Hindlimb muscle (tissue), 1 donor: ENCODE measurements at regions not wholly inside any gene's neighbourhood (a gene's known extent, or its start where the extent isn't known, plus 50 kb on each side); places are given as distances from the start of the nearest gene placed in this dataset.

ENCODE experiments used
- DNase-seq: peaks from one replicate; pipeline ENCODE4 v3.0.0-alpha.2; 2013

DNA sequence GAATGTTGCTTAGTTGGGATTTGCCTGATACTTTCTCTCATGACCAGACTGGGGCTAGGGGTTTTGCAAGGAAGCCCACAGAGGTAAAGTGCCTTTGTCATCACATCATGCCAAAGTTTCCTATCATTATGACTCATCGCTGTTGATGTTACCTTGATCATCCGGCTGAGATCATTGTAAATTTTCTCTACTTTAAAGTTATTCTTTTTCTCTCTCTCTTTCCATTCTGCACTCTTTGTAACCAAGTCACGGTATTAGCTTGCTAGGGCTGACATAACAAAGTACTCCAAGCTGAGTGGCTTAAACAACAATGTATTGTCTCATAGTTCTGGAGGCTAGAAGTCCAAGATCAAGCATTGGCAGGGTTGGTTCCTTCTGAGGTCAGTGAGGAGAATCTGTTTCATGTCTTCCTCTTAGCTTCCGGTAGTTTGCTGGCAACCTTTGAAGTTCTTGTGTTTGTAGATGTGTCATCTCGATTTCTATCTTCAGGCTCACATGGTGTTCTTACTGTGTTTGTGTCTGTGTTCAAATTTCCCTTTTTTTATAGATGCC, 113.0 kb downstream of the DTHD1 start:
- no peak for DNase-seq

DNA sequence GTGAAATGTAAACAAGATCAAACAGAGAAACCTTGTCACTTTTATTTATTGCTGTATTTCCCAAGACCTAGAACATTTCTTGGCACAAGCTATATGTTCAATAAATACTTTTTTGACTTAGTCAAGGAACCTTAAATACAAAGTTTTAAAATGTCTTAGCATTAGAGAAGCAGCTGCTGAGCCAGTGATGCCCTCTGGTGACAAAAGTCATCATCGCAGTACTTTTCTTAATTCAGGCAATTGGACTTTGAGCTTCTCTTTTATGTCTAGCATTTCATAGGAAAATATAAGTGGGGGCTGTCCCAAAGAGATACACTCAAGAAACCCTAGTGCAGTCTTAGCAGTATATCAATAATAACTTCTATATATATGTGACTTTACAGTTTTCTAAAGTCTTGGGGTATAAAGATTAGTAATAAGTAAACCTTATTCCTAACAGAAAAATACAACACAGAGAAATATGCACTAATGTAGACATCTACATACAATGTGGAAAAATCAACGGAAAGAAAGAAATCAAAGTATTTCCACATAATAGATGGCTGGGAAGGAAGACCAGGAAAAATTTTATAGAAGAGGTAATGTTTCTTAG, 118.4 kb downstream of the DTHD1 start:
- DNase-seq = no peak

DNA sequence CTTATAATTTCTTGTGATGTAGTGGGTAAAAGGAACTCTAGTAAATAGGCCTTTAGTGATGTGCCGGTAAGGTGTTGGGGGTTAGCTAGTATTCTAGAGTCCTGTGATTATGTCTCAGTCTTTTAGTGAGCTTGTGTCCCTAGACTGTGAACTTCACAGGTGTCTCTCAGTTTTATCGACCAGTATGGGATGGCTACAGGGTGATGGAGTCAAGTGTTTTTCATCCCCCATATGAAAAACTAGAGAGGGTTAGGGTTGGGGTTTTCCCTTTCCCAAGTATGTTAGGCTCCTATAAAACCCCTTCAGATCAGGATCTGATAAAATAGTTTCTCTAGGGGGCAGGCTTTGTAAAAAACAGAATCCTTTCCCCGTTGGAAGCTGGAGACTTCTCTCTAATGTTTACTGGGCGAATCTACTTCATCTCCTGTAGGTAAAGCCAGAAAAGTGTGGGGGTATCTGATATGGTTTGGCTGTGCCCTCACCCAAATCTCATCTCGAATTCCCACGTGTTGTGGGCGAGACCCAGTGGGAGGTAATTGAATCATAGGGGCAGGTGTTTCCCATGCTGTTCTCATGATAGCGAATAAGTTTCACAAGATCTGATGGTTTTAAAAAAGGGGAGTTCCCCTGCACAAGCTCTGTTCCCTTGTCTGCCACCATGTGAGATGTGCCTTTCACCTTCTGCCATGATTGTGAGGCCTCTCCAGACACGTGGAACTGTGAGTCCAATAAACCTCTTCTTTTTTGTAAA, 120.8 kb downstream of the DTHD1 start:
- no peak for DNase-seq

DNA sequence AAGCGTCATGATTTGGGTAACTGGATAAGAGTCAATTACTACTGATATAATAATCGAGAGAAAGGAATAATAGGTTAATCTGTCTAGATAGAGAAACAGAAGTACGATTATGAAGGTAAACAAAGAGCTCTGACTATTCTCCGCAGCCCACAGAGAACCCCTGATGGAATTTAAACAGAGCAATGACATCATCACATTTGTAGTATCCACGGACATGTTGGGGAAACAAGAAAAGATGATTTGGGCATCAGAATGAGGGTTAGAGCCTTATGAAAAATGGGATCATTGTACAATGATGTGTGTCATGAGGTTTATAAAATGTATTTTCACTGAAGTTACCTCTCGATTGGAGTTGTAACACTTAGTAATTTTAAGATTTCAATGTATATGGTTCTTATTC, 129.9 kb downstream of the DTHD1 start:
- DNase-seq = no peak

DNA sequence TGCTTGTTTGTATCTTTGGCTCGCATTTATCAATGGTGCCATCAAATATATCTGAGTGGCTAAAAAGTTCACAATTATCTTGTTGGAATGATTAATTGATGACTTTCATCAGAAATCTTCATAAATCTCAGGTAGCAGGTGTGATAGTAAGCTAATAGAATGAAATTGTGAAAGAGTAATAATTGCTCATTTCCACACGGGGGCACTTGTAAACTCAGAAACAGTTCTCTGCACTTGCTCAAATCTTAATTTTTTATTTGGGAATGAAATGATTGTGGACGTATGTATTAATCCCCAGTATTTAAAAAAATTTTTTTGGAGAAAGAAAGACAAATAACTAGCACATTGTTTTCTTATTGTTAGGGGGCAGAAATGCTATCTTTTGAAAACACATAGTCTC, 132.8 kb downstream of the DTHD1 start:
- no peak for DNase-seq

DNA sequence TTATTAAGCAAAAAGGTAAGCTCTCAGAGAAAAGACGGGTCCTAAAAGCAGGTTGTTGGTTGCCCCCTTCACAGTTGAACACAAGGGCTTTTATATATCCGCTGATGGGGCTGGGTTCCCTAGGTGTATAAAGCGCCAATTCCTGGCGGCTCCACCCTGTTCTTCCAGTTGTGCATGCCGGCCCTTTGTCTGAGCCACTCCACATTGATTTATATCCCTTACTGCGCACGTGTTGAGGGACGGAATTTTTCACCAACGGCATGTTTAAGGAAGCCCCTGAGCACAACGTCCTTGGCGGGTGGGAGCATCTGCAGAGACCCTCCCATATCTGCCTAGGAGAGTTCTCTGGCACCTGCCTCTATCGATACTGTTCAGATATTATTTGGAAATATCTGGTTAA, 135.7 kb downstream of the DTHD1 start:
- no peak for DNase-seq

DNA sequence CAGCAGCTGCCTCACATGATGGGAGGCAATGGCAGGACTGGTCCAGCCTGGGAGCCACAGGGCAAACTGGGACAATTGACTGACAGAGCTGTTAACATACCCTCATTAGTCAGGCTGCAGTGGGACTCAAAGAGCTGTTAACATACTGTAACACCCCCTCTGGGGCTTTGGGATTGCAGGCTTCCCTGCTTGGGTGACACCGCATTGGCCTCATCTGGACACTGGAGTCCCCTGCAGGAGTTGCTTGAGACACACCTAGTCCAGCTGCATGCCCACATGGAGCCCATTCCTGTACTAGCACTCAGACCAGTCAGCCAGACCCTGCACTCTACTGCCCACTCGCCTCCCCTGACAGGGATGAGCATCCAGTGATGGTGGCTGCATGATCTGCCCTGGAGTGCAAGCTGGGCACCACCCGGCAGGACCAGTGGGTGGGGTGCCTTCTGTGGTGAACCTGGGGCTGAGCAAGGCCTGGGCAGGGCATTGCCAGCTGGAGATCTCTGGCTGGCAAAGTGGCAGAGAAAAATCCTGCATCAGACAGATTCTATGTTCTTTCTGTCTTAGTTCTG, 138.8 kb downstream of the DTHD1 start:
- no peak for DNase-seq

DNA sequence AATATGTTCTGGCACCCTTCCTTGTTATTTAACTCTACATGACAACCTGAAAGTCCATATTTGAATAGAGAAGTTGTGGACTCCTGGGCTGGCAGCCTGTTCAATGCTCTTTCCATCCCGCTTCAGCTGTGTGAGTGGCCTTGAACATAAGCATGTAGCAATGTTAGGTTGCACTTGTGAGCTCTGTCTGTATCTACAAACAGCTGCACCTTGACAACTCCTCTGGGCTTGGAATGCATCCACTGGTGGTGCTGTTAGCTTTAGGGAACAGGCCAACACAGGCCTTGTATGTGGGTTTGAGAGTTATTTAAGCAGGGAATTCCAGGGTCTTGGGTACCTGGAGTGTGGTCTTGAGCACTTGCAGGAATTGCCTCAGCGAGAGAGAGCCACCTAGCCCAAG, 141.2 kb downstream of the DTHD1 start:
- no peak for DNase-seq

DNA sequence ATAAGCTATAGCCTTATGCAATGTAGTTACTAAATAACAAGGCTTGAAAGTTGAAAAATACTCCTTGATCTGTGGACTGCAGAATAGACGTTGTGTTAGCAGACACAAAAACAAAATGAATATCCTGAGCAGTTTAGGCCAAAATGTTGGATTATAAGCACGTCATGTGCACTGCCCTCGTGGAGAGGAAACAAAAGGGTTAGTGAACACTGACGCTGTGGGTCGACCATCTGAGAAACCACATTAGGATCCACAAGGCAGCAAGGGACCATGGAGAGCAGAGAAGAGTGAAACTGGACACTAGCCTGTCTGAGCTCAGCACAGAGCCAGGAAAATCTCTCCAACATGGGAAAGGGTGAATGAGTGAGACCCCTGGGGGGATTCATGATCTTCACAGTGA, 145.3 kb downstream of the DTHD1 start:
- no peak for DNase-seq

DNA sequence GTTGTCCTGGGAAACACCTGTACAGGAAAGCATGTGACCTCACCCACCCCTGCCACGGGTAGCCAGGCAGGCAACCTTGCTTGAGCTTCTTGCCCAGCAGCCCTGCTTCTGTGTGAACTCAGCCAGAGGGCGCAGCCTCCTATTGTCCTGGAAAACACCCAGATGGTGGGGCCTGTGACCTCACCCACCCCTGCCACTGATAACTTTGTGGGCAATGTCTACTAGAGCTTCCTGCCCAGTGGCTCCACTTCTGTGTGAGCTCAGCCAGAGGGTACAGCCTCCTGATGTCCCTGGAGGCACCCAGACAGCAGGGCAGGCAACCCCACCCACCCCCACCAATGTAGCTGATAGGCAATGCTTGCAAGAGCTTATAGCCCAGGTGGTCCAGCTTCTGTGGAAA, 146.3 kb downstream of the DTHD1 start:
- DNase-seq = no peak

DNA sequence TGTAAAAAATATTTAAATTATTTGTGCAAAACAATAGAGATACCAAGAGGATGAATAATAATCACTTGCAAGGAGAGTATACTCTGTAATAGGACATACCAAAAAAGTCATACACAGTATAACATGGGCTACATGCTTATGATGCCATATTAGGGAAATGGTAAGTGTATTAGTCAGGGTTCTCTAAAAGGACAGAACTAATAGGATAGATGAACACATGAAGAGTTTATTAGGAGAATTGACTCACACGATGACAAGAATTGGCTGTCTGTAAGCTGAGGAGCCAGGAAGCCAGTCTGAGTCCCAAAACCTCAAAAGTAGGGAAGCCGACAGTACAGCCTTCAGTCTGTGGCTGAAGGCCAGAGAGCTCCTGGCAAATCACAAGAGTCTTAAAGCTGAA, 151.2 kb downstream of the DTHD1 start:
- no peak for DNase-seq

DNA sequence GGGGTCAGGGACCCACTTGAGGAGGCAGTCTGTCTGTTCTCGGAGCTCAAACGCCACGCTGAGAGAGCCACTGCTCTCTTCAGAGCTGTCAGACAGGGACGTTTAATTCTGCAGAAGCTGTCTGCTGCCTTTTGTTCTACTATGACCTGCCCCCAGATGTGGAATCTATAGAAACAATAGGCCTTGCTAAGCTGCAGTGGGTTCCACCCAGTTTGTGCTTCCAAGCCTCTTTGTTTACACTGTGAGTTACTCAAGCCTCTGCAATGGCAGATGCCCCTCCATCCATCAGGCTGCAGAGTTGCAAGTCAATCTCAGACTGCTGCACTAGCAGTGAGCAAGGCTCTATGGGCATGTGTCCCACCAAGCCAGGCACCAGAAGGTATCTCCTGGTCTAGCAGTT, 158.1 kb downstream of the DTHD1 start:
- DNase-seq = no peak

DNA sequence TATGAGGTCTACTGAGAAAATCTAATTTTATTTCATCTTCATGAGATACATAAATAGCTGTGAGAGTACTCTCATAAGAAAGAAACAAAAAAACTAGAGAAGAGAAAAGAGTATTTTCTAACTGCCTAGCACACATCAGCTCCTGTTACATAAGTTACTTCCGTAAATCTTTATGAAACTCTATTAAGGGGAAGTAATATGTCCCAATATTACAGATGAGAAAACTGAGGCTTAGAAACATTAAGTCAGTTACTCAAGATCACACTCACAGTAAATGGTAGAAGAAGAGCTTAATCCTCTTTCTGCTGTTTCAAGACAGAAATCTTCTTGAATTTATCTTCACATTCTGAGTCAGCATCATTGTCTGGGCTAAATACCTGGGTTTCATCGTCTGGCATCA, 164.1 kb downstream of the DTHD1 start:
- no peak for DNase-seq

DNA sequence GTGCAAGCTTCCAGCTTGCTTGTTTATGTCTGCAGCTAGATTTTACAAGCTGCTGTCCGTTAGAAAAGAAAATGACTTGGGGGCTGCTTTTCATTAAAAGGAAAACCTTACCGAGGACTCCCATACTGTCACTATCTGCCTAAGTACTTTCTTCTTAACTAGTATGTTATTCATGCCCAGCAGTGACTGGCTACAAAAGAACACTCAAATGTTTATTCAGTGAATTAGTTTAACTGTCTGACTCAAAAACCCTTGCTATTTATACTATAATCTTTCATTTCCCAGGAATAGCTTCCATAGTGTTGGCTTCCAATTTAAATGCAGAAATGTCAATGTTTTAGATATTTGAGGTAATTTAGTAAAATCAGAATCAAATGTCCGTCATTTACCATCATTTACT, 164.9 kb downstream of the DTHD1 start:
- no peak for DNase-seq

DNA sequence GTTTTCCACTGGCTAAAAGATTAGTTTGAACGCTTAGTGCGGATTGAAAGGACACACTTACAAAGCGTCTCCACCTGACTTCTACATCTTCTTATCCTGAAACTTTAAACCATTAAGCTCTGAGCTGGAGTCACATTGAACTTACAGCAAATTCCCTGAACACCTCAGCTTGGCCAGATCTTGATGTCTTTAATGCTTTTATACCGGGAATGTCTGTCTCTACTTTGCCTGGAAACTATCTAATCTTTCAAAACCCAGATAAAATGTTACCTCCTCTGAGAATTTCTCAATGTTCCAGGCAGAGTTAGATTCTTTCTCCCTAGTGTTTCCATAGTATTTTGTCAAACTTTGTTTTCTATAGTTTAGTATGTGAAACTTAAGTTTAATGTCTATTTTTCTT, 179.9 kb downstream of the DTHD1 start:
- no peak for DNase-seq

DNA sequence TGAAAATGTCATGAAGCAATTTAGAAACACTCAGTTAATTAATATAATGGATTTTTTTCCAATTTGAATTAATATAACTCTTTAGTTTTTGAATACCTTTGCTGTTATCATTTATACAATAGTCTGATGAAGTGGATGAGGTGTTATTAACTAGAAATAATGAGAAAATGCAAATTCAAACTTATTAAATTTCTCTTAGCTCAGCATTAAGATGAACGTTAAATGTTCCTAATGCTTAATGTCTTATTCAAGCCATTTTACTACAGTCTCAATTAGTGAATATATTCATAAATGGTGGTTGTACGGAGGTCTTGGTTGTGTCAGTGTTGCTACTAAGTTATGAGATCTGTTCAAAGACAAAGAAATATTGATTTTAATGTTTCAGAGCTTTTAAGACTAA, 186.3 kb downstream of the DTHD1 start:
- no peak for DNase-seq

DNA sequence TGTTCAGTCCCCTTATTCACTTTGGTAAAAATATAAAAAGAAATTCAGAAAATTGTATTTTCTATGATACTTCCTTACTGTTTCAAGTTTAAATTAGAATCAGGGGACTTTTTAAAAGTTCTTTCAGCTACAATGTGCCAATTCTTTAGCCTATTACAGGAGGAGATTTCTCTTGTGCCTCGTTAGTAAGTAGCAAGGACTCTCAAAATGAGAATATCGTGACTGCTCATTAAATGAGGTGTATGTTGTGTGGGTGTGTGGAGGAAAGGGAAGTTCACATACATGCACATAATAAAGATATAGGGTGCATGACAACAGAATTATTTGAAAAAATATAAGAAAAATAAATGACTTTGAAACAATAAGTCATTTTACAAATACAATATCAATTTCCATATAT, 190.5 kb downstream of the DTHD1 start:
- no peak for DNase-seq

DNA sequence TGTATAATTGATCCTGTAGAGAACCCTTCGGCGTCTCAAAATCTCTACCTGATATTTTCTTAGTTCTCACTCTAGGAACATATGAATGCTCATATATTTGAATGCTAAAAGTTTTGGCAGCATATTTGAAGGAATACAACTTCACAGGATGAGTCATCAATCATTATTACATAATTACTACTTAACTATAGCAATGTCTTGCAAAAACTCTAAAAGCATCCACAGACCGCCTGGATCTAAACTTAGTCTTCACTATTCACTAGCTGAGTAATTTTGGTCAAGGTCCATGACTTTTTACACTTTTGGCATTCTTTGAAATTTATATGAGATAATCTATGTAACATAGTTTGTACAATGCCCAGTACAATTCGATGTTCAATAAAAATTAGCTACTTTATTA, 194.7 kb downstream of the DTHD1 start:
- DNase-seq = no peak

DNA sequence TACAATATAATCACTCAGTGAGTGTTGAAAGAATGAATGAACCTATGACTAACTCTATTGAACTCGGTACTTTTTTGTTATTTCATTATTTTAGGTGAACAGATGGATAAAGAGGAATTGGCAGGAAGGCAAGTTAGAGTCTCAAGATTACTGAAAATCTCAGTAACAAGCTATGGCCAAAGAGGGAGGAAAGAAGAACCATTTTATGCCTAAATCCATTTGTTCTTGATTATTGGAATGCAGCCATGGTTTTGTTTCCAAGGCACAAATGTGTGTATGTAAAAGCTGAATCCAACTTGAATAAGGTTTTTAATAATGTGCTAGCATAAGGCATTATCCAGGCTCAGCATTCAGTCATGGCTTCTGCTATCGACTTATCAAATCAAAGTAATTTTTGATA, 196.4 kb downstream of the DTHD1 start:
- no peak for DNase-seq

DNA sequence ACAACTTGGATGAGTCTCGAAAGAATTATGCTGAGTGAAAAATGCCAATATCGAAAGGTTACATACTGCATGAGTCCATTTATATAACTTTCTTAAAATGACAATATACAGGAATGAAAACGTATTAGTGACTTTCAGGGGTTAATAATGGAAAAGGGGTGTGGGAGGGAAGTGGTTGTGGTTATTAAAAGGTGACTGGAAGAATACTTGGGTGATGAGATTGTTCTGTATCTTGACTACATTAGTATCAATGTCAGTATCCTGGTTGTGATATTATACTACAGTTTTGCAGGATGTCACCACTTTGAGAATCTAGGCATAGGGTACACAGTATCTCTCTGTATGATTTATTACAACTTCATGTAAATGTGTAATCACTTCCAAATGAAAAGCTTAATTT, 204.5 kb downstream of the DTHD1 start:
- no peak for DNase-seq

DNA sequence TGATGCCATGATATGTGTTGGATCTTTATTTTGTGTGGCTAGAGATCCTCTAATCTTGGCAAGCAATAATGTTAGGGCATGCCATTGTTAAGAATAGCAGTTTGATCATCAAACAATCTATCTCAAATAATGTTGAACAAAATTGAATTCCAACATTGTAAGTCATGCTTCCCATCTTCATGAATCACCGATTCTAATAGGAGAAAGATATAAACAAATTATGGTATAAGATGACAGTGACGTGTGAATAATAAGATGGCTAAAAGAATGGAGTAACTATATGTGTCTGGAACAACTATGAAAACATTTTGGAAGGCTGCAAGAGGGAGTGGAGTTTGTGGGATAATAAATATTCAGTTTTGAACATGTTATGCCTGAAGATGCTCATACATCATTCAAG, 208.4 kb downstream of the DTHD1 start:
- DNase-seq = no peak

DNA sequence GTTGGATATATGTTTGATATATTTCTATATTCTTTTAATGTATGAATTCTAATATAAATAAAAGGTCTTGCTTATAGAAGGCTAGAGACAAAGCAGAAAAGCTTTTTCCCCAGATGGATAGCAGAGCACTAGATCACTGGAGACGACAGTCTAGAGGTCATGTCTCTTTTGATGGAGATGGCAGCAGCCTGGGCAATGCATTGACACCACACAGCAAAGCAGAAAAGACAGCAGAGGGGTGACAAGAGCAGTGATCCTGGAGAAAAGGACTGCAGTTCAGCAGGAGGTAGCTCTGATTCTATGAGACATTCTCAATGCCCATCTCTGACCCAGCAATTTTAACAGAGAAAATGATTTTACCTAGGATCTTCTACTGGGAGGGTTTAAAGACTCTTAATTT, 210.6 kb downstream of the DTHD1 start:
- no peak for DNase-seq

DNA sequence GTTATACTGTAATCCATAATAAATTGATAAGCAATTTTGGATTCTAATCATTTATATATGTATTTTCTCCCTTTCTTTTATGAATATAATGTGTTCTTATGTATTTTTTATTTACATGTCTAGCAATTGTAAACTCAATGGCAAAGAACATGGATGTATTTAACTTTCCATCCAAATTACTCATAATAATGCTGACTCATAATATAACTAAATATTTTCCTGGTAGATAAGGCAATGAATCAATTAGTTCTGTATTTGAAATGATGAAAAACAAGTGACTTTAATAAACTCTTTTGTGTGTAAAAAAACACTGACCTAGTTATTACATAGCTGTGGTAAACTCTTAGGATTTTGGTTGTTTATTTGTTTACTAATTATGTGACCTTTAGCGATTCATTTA, 211.2 kb downstream of the DTHD1 start:
- DNase-seq = no peak

DNA sequence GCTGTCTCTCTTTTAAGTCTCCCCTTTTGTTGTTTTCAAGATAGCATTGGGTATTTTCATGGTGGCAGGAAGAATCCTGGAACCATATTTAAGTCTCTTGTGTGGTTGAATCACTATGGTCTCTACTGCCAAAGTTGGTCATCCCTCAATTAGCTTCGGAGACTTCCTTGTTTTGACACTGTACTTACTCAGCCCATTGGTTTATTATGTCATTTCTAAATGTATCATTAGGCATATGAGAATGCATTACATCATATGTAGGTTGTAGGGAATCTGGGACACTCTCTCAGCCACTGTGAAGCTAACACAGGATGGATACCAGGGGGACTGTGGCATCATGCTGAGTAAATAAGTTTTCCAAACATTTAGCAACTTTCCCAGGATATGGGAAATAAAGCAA, 211.8 kb downstream of the DTHD1 start:
- no peak for DNase-seq
